Hepatocyte (in vitro differentiated cells): ENCODE measurements at regions not wholly inside any gene's neighbourhood (a gene's known extent, or its start where the extent isn't known, plus 50 kb on each side); places are given as distances from the start of the nearest gene placed in this dataset.

ENCODE experiments used
- CTCF ChIP-seq: fragments of 200-600 bp; sonication (generic); IDR thresholded peaks from 2 replicates; pipeline ENCODE4 v1.5.1; 2016; ENCODE audit warnings: antibody characterized with exemption, mild to moderate bottlenecking; ENCODE audit not compliant: poor library complexity
- EZH2 ChIP-seq: fragments of 200-600 bp; sonication (generic); IDR thresholded peaks from 2 replicates; pipeline ENCODE4 v1.6.1; 2016; ENCODE audit warnings: antibody characterized with exemption, mild to moderate bottlenecking, borderline replicate concordance
- EZH2phosphoT487 ChIP-seq: fragments of 200-600 bp; sonication (generic); IDR thresholded peaks from one replicate; pipeline ENCODE4 v1.6.1; 2018; ENCODE audit warnings: antibody characterized with exemption, mild to moderate bottlenecking, low read depth, moderate library complexity; ENCODE audit not compliant: unreplicated experiment, severe bottlenecking

GRCh38 chr12:107978641-107979040, 150.4 kb upstream of the WSCD2 start:
- no peak for TF ChIP-seq CTCF
- TF ChIP-seq EZH2phosphoT487: no peak
- TF ChIP-seq EZH2: no peak
